ENCODE measurements at regions not wholly inside any gene's neighbourhood (a gene's known extent, or its start where the extent isn't known, plus 50 kb on each side); places are given as distances from the start of the nearest gene placed in this dataset.

DNA sequence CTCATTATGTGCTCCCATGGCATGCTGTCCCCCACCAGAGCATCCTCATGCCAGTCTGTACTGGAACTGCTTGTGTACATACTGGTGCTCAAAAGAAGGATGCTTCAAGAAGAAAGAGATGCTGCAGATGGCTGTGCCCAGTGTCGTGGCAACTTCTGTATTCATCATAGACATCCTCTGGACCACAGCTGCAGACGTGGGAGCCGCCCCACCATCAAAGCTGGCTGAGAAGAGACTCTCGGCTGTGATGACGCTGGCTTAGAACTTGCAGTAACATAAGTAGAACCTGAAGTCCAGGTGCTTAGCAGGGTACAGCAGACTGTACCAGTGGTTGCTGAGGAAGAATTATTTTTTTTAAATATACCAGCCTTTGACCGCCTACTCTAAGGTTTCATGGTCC lies 112.6 kb upstream of the ARHGAP5 start:
- H3K36me3 Mint-ChIP-seq (ENCODE audit: low read depth), result no peaks in the 10 kb centered on the region
- H3K9me3 Mint-ChIP-seq, result no peaks in the 10 kb centered on the region
- no peaks in the 10 kb centered on the region for H3K9me3 ChIP-seq (ENCODE audit: control insufficient read depth in 1 of 2, insufficient read depth in 1 of 2, low read length in 2 of 2)
- DNase-seq (no peak), ATAC-seq (ENCODE audit: poor library complexity) (no peak)
- no peak overlapping the region for H3K4me3 ChIP-seq (ENCODE audit: low read length)
- H3K27ac ChIP-seq (ENCODE audit: low read depth in 1 of 2, low read length in 2 of 2), result no peak overlapping the region
- no peak overlapping the region for H3K27ac Mint-ChIP-seq
- no peaks in the 10 kb centered on the region for H3K27me3 Mint-ChIP-seq
- intact Hi-C loops (cut with DNase I, micrococcal nuclease), result no loop called here
- H3K4me3 Mint-ChIP-seq, result no peak overlapping the region
- TF ChIP-seq, protein P1, sequence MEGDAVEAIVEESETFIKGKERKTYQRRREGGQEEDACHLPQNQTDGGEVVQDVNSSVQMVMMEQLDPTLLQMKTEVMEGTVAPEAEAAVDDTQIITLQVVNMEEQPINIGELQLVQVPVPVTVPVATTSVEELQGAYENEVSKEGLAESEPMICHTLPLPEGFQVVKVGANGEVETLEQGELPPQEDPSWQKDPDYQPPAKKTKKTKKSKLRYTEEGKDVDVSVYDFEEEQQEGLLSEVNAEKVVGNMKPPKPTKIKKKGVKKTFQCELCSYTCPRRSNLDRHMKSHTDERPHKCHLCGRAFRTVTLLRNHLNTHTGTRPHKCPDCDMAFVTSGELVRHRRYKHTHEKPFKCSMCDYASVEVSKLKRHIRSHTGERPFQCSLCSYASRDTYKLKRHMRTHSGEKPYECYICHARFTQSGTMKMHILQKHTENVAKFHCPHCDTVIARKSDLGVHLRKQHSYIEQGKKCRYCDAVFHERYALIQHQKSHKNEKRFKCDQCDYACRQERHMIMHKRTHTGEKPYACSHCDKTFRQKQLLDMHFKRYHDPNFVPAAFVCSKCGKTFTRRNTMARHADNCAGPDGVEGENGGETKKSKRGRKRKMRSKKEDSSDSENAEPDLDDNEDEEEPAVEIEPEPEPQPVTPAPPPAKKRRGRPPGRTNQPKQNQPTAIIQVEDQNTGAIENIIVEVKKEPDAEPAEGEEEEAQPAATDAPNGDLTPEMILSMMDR (IDR thresholded peaks at IDR 0.05), result no peak
- ChIA-PET CTCF (no interaction called here), POLR2A (no interaction called here)
- H3K36me3 ChIP-seq (ENCODE audit: insufficient read depth, low read length), result no peaks in the 10 kb centered on the region
- H3K4me1 Mint-ChIP-seq (ENCODE audit: low read depth), result peaks cover 8% of the 10 kb centered on the region
- no peaks in the 10 kb centered on the region for H3K27me3 ChIP-seq (ENCODE audit: control insufficient read depth in 1 of 2, insufficient read depth in 2 of 2, low read length in 2 of 2)
- H3K4me1 ChIP-seq (ENCODE audit: insufficient read depth, low read length), result peaks cover 5% of the 10 kb centered on the region

DNA sequence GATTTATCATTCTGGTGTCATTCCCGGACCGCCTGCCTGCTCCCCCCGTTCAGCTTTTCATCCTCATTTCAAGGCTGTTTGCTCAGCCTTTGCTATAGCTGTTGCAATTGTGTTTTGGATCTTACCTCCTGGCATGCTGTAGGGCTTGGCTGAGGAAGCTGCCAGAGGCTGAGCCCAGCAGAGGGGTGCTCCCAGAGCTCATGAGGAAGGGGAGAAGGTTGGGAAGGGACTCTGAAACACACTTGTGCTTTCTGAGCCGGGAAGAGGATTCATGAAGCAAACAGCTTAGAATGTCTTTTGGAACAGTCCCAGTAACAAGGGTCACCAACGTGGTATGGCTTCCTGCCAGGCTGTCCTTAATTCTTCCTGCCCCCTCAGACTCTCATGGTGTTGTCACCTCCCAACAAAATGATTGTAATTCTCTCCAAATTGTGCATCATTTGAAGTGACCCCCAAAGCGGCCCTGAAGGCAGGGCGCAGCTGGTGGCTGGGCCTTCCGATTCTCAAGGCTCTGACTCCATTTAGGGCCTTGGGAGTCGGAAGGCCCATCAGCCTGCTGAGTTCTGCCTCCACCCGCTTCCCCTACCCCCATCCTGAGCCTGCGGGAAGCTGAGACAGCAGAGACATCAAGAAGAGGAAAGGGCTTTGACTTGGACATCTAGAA lies 111.9 kb upstream of the ARHGAP5 start:
- peaks cover 12% of the 10 kb centered on the region for H3K4me1 Mint-ChIP-seq (ENCODE audit: low read depth)
- no peak overlapping the region for H3K27ac ChIP-seq (ENCODE audit: low read depth in 1 of 2, low read length in 2 of 2)
- no peaks in the 10 kb centered on the region for H3K27me3 ChIP-seq (ENCODE audit: control insufficient read depth in 1 of 2, insufficient read depth in 2 of 2, low read length in 2 of 2)
- H3K36me3 ChIP-seq (ENCODE audit: insufficient read depth, low read length), result no peaks in the 10 kb centered on the region
- intact Hi-C loops (cut with DNase I, micrococcal nuclease), result no loop called here
- H3K36me3 Mint-ChIP-seq (ENCODE audit: low read depth), result no peaks in the 10 kb centered on the region
- DNase-seq (no peak), ATAC-seq (ENCODE audit: poor library complexity) (no peak)
- H3K9me3 ChIP-seq (ENCODE audit: control insufficient read depth in 1 of 2, insufficient read depth in 1 of 2, low read length in 2 of 2), result no peaks in the 10 kb centered on the region
- peaks cover 5% of the 10 kb centered on the region for H3K4me1 ChIP-seq (ENCODE audit: insufficient read depth, low read length)
- H3K27me3 Mint-ChIP-seq, result no peaks in the 10 kb centered on the region
- no peak overlapping the region for H3K4me3 ChIP-seq (ENCODE audit: low read length)
- CTCF ChIA-PET, result no interaction called here
- H3K9me3 Mint-ChIP-seq, result no peaks in the 10 kb centered on the region
- TF ChIP-seq, protein P1 (IDR thresholded peaks at IDR 0.05), result no peak
- no peak overlapping the region for H3K4me3 Mint-ChIP-seq
- POLR2A ChIA-PET, result no interaction called here
- no peak overlapping the region for H3K27ac Mint-ChIP-seq

DNA sequence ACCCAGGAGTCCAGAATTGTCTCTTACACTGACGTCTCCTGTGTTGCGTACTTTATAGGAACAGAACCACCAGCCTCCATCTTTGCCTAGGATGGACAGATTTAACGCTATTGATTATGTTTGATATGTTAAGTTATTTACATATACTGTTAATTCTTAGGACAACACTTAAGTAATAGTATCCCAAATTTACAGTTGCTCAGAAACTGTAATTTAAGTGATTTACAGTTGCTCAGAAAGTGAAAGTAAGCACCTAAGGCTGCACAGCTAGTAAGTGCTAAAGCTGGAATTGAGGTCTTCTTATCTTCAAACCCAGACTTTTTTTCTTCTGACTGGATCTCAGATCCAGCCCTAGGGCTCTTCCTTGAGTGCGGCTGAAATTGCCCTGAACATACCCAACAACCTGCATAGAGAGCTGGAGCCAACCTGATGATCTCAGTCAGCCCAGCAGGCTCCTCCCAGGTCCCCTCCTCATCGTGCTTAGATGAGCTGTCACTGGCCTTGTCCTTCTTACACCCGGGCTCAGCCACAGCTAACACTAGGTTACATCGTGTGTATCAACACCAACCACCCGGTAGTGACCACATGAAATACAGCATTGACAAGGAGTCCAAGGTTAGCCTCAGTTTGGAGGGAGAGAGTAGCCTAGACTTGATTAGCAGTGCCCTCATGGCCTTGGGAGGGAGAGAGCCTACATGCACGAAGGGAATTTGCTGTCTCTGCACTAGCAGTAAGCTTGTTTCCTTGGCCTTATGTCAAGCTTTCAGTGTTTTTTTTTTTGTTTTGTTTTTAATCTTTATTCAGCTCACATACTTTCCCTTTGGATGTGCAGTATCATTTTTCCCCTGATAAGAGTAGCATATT lies 111.1 kb upstream of the ARHGAP5 start:
- ATAC-seq (ENCODE audit: poor library complexity) (no peak), DNase-seq (peak in 1 of 14 experiments; percentile 11)
- H3K27ac ChIP-seq (ENCODE audit: low read depth in 1 of 2, low read length in 2 of 2), result no peak overlapping the region
- H3K36me3 ChIP-seq (ENCODE audit: insufficient read depth, low read length), result no peaks in the 10 kb centered on the region
- no peaks in the 10 kb centered on the region for H3K27me3 ChIP-seq (ENCODE audit: control insufficient read depth in 1 of 2, insufficient read depth in 2 of 2, low read length in 2 of 2)
- Mint-ChIP-seq H3K4me3 (no peak overlapping the region), H3K27me3 (no peaks in the 10 kb centered on the region), H3K4me1 (ENCODE audit: low read depth) (peaks cover 12% of the 10 kb centered on the region), H3K9me3 (peaks cover 2% of the 10 kb centered on the region), H3K27ac (no peak overlapping the region), H3K36me3 (ENCODE audit: low read depth) (no peaks in the 10 kb centered on the region)
- CTCF ChIA-PET, result no interaction called here
- H3K9me3 ChIP-seq (ENCODE audit: control insufficient read depth in 1 of 2, insufficient read depth in 1 of 2, low read length in 2 of 2), result no peaks in the 10 kb centered on the region
- TF ChIP-seq, protein P1 (IDR thresholded peaks at IDR 0.05), result no peak
- intact Hi-C loops (cut with DNase I, micrococcal nuclease), result no loop called here
- H3K4me1 ChIP-seq (ENCODE audit: insufficient read depth, low read length), result peaks cover 5% of the 10 kb centered on the region
- POLR2A ChIA-PET, result no interaction called here
- H3K4me3 ChIP-seq (ENCODE audit: low read length), result no peak overlapping the region

Data from CD4-positive, alpha-beta T cell (primary cell).